AG08396 (cell line): ENCODE measurements at regions not wholly inside any gene's neighbourhood (a gene's known extent, or its start where the extent isn't known, plus 50 kb on each side); places are given as distances from the start of the nearest gene placed in this dataset.
A peak's percentile ranks its signal among the peaks of the same experiment; 100 is the strongest.

Experiments
- DNase-seq: peaks from one replicate; pipeline ENCODE4 v3.0.0; 2012; ENCODE audit warnings: low spot score, mixed read lengths

DNA sequence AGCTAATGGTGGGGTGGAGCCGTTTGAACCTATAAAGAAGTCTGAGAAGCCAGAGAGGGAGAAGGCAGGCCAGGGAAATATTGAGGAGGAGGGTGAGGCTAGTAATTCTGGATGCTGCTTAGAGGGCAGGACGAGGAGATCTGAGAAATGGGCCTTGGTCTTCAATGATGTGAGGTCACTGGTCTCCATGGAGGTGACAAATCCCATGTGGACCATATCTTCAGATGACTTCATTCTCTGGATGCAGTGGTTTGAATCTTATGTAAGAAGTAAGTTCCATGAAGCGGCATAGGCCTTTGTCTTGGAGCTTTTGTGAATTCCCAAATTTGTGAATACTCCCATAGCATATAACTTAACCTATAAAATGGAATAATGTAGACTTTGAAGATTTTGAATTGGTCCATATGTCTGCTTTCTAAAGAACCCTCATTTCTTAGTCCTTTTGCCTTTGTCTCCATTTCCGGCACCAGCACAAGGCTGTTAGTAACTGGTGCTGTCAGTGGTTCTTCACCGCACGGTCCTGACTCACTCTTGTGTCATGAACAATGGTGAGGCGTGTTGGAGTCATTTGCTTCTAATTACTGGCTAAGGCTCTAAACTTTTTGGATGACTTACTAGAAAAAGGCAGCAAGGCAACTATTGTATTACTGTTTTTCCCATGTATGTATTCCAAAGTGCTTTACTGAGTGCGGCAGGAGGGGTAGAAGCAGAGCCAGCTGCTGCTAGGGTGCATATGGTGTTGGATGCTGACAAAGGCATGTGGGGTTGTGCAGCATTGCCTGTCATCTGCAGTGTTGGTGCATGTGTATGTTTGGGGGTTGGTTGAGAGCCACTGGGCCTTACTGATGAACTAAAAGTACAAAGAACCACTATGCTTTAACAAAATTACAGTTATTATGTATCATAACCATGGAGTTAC is 279.3 kb upstream of the C2CD4B start:
- DNase-seq = peak; percentile 80

DNA sequence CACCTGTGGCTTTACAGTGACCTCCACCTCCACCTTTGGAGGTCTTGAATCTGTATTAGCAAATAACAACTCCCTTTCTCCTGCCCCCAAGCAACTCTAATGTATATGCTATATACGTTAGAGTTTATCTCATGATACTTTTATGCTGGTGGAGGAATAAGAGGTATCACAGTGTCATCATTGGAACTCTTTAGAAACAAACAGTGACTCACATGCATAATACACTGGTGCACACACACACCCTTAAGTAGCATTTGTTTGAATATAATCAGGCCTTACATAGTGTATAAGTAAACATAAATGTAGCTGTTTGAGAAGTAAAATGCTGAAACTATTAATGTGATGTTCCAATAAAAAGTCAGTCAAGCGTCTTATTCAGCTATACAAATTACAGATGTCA is 280.2 kb upstream of the C2CD4B start:
- DNase-seq = no peak

DNA sequence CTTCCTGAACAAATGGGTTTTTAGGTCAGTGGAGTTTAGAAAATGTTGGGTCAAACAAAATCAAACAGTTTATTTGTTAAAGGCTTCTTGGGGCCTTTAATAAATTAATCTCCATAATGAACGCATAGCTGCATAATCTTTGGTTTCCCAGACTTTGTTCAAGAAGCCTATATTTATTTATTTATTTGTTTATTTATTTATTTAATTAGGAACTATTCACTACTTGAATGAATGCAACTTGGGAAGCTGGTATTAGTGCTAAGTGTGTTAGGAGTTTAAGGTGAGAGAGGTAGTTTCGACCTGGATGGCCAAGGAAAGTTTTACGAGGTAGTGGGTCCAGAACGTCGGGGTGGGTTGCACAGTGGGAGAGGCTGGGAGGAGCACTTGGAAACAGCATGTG is 281.9 kb upstream of the C2CD4B start:
- no peak for DNase-seq

DNA sequence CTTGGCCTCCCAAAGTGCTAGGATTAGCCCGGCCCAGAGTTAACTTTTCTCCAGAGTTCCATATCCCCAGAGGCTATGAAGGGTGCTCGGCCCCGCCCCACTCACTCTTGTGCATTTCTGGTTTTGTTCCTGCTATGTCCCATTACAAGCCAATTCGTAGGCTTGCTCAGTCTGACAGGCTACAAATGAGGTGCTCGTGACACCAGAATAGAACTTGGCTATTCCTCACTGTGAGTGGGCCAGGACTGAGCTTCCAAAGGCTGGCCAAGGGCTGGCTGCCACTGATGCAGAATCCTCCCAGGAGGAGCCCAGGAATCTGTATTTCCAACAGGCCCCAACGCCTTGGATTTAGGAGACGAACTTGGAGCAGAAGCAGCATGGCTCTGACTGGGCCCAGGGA is 282.7 kb upstream of the C2CD4B start:
- no peak for DNase-seq

DNA sequence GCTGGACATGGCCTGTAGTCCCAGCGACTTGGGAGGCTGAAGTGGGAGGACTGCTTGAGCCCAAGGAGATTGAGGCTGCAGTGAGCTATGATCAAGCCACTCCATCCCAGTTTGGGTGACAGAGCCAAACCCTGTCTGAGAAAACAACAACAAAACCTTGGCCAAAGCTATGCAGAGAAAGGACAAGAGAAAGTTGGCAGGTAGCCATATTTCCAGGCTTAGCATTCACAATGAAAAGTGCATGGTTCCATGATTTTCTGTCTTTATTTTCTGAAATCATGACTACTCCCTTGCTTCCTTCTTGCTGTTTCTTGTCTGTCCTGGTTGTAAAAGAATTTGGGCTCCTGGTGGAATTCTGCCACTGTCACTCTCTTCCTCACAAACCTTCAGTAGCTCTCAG is 284.6 kb upstream of the C2CD4B start:
- DNase-seq = no peak

DNA sequence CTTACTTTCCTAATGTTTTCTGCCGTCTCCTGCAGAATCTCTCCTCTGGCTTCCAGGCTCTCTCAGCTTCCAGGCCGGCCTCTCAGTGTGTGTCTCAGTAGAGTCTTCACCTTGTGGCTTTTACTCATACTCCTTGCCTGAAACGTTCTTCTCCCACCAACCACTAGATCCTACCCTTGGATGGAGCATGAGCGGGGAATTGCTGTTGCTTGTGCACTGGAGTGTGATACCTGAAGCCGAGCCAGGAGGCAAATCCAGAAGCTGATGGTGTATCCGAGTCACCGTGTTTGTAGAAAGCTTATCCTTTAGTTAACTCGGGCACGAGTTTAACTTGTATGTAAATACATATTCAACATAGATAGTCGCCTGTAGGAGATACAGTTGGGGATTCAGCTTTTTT is 285.0 kb upstream of the C2CD4B start:
- DNase-seq = no peak

DNA sequence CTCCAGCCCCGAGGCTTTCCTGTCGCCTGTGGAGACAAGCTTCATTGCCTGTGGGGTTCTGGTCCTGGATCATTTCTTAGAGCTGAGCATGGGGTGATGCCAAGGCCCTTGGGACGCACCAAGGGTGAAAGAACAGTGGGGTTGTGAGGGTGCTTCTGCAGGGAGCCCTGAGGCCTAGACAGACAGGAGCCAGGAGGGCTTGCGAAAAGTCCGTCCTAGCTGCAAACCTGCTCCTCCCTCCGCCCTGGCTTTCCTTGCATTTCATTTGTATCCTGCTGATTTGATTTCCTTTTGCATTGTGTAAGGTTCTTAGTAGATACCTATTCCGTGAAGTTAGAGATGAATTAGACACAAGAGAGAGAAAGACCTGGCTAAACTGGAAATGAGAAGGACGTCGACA is 286.9 kb upstream of the C2CD4B start:
- DNase-seq = no peak

DNA sequence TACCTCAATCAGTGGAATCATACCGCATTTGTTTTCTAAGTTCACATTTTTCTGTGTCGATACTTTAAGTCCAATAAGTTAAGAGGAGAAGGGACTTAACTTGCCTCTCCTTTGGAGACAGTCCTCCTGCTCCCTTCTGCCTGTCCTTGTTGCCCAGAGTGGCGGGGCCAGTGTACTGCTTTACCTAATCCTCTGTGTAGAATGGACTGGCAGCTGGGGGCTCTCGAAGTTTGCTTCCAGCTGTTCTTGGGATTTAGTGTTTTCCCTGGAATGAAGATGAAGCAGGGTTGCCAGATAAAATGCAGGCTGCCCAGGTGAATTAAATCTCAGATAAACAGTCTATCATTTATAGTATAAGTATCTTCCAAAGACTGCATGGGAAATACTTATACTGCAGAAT is 287.6 kb upstream of the C2CD4B start:
- no peak for DNase-seq

DNA sequence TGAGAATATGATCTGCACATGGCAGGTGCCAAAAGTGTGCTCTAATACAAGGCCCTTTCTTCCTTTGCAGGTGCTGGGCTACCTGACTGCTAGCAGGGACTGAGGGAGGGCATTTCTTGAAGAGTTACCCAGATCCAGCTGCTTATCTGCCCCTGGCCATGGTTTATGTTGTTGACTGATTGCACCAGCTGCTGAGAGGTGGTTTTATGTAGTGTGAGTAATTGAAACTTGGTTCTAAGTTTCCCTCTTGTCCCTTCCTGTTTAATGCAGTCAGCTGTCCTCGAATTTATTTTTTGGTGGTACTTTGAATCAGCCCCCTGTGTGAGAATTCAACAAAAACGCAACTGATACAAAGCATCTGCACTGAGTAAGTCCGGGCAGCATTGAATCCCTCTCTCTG is 288.3 kb upstream of the C2CD4B start:
- no peak for DNase-seq

DNA sequence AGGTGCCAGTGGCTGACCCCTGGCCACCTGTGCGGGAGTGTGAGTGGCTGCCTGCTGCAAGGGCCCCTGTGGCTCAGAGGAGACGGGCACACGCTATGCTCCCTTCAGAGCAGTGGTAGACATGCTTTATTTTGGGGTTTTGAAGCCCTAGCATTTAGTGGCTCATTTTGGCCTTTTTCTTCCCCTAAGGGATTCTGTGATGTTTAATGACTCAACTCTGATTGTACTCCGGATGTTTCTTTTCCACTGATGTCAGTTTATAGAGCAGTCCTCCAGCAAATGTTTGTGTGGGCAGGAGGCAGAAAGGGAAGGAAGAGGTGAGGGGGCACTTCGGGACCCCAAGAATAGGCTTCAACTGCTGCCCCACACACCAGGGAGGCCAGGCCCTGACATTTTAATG is 288.9 kb upstream of the C2CD4B start:
- no peak for DNase-seq

DNA sequence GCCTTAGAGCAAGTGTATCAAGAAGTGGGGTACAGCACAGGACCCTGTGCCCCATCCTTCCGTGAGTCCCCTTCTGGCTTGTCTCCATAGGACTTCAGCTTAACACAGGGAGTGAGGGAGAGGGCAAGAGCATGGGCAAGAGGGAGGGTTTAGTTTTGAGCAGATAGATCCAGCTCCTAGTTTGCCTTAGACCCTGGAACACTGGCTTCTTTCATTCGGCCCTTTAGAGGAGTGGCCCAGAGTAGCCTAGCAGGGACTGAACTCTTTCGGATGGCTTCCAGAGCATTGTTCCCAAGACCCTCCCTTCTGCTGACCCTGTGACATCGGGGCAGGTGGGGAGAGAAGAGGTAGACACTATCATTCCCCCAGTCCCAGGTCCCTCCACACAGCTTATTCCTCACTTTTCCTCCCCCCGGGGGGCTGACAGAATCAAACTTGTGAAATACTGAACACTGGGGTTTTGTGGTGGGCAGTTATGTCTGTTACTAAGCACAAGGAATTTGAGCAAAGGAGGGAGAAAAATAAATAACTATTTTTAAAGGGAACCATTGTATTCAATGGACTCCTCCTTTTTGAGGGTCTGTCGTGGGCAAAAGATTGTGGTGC is 289.6 kb upstream of the C2CD4B start:
- no peak for DNase-seq

DNA sequence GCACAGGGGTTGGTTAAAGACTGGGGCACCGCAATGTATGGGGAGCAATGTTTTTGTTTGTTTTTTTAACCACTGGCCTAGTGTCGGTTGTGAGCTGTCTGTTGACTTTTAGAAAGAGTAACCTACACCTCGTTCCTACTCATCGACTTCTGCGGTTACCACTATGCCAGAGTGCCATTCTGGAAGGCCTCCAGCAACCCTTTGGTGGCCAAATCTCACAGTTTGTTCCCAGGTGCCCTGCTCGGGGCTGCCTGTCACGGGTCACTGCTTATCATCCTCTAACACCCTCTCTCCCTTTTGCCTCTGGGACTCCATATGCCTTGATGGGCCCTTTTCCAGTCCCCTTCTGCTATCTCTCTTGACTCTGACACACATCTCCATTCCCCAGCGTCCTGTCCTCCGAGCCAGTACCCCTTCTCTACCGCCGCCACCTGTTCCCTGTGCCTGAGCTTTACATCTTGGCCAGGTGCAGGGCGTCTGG is 290.4 kb upstream of the C2CD4B start:
- no peak for DNase-seq

DNA sequence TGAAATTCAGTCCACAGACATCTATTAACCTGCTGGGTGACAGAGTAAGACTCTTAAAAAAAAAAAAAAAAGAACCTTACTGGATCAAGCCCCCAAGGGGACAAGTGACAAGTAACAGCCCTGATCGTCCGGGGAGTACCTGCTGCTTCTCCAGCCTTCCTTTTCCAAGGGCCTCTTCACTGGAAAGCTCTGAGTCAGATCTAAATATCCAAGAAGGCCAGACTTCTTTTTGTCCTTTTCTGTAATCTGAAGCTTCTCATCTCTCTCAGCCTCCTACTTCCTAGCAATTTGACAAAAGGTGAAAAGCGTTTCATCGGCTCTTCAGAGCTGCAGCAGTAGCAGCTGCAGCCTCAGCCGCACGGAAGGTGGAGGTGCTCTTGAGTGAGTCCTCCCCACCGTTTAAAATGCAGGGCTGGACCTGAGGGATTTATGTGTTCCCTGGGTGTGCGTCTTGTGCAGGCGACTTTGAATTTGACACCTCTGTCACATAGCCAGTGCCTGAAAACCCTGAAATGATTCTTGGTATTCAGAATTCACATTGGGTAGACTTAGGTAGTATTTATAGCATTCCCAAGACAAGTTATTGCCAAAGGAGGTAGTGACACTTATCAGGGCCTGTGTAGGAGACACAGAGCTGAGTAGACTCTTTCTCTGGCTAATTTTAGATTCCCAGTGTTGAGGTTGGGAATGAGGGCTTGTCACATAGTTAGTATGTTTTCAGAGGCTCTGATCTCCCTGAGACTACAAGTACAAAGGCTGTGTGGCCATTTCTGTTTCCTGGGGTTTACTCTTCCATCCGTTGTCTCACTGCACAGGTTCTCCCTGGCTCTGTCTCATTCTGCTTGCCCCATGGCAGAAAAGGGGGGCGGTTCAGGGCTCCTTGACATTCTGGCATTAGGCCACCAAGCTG is 291.2 kb upstream of the C2CD4B start:
- no peak for DNase-seq

DNA sequence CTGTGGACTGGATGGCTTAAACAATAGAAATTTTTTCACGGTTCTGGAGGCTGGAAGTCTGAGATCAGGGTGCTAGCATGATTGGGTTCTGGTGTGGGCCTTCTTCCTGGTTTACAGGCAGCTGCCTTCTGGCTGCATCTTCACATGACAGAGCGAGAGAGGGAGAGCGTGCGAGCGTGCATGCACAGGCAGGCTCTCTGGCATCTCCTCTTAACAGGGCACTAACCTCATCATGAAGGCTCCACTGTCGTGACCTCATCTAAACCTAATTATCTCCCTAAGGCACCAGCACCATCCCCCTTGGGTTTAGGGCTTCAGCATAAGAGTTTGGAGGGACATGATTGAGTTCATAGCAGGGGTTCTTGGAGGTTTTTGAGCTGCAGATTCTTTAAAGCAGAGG is 292.0 kb upstream of the C2CD4B start:
- no peak for DNase-seq

DNA sequence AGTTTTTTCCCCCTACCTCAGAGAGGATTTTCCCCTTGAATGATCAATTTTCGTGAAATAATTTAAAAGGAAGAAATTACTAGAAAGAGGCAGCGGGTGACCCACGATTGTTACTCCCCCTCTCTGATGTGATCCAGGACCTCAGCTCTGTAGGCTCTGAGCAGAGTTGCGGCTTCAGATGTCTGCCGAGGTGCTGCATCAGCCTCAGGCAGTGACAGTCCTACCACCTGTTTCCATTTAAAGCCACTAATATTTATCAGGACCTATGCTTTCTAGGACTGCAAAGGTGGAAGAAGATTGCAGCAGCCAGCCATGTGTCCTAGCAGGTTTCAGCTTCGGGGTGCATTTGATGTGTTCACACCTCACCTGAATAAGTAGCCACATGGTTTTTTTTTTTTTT is 294.8 kb upstream of the C2CD4B start:
- DNase-seq = no peak

DNA sequence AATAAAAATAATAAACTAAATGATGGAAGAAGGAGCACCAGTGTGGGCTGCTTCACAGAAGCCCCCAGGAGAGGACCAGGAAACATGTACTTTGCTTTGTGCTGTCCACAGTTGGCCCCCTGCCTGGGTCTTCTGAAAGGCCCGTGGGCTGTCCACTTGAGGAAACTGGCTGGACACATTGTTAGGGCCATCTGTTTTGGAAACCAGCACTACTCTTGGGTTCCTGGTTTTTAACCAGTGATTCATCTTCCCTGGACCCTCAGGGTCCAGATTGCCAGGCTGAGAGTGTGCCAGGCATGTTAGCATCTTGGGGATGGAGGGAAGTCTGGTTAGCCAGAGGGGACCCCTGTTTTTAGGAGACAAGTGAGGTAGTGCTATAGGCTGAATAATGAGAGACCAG is 297.2 kb upstream of the C2CD4B start:
- no peak for DNase-seq

DNA sequence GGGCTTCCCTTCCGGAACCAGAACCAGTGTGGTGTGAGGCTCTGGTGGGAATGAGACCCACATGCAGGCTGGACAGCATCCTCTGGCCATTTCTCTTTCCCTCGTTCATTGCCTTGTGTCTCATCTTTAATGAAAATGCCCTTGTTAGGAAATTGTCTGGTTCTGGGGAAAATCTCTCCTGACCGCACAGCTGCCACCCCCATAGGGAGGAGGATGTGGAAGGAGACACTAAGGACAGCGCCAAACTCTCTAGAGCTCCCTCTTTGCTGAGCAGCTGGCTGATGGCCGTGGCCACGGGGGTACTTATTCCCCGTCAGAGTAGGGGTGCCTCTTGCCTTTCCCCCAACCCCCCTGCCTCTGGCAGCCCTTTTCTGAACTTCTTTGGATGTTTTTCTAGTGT is 297.6 kb upstream of the C2CD4B start:
- no peak for DNase-seq

DNA sequence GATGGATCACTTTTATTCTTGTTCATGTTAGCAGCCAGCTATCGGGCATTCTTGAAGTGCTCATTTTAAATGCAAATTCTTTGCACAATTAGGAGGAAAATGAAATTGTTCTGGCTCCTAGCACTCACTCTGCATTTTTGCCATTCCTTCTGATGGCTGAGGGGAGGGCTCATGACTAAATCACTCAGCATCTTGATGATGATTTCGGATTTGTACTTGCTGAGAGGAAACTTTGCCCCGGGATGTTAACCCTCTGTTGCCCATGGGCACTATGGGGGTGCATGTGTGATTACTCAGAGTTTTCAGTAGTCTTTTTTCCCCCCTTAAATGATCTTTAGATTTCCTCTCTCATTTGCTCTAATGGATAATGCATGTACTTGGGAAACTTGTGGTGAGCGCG is 299.6 kb upstream of the C2CD4B start:
- peak; percentile 57 for DNase-seq

DNA sequence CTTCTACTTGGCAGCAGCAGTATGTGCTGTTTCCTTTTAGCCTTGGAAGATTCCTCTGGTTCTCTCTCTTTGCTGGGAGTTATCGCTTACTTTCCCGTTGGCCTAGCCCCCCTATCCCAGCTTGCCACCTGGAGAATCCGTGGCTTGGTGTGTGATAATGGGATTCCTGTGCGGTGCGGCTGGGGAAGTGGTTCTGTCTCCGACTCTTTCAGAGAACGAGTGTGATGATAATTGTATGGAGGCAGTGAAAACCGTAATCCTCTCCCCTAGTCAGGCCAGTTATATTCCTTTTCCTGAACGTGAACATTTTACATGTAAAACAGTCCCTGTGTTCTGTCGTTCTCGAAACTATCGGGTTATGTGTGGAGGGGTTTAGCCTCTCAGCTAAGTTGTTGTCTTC is 300.1 kb upstream of the C2CD4B start:
- no peak for DNase-seq

DNA sequence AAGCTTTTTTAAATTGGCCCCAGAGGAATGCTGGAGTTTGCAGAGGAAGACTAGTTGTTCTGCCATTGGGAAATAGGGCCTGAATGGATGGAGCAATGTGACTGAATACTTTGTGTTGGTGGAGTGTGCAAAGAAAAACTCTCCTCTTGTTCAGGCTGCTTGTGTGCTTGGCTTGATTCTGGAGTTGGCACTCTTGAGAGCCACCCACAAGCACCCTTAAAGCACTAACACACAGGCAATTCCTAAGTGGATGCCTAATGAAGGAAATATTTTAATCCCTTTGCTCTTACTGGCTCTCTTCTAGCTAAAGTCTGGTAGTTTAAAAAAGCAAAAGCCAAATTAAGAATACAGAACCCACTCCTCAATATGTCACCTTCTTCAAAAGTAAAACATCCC is 304.4 kb upstream of the C2CD4B start:
- no peak for DNase-seq

DNA sequence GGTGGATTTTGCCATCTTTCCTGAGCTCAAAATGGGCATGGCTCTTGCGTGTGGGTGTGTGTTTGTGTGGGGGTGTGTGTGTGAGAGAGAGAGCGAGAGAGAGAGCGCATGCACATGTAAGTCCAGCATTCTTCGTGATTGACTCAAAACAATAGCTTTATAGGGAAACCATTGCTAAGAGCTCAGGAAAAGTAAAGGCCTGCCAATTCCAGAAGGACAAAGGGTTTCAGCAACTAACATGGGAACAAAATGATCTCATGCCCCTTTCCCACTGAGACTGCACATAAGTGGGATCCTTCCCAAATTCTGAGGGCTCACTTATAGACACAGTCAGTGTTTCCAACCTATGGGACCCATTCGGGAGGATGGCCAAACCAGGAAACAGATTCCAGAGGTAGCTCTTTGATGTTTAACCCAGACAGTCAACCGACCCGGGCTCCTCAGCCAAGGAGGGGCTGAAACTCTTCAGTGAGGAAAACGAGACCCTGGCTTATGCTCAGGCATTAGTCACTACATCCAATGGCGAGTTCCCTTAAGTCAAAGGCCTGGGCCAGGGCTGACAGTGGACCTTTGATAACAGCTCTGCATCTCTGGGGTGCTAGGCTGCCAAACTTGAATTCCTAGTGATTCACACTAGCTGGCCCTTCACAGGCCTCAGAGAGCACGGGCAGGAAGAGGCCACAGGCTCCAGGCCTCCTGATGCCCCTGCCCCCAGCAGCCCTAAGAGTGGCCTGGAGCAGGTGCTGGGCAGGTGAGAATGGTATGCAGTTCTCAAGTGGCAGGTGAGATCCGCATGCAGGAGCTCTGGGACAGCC is 305.0 kb upstream of the C2CD4B start:
- peak; percentile 61 for DNase-seq
